Activated CD4-positive, alpha-beta T cell treated with anti-CD3 and anti-CD28 coated beads, Interleukin-10, Interleukin-2, amounts not matched to agents 100 ng/mL and 50 ng/mL, durations not matched to agents 16 hours and 8 hours (primary cell): ENCODE measurements at regions not wholly inside any gene's neighbourhood (a gene's known extent, or its start where the extent isn't known, plus 50 kb on each side); places are given as distances from the start of the nearest gene placed in this dataset.
"Not testable (repeated sequence)": the region's sequence is repeated elsewhere in the genome, so short reads cannot be mapped to it uniquely, and the experiment has no call there.

Experiments used
- DNase-seq: peaks from one replicate; pipeline ENCODE4 v3.0.0-alpha.2; 2020

GRCh38 chr15:22684786-22685185 lies 101.7 kb upstream of the NIPA1 start:
- DNase-seq: not testable (repeated sequence)

GRCh38 chr15:22699881-22700280 lies 86.6 kb upstream of the NIPA1 start:
- DNase-seq: not testable (repeated sequence)

GRCh38 chr15:22710831-22711341 lies 75.6 kb upstream of the NIPA1 start:
- DNase-seq: not testable (repeated sequence)

- not testable (repeated sequence) for DNase-seq
These were observed 72.5 kb upstream of the NIPA1 start for GRCh38 chr15:22713933-22714332.

- DNase-seq: not testable (repeated sequence)
These were observed 71.9 kb upstream of the NIPA1 start for GRCh38 chr15:22714358-22715132.

GRCh38 chr15:22715133-22715845 lies 71.2 kb upstream of the NIPA1 start:
- DNase-seq: not testable (repeated sequence)

GRCh38 chr15:22719980-22720379 lies 66.5 kb upstream of the NIPA1 start:
- DNase-seq: peak; percentile 8

GRCh38 chr15:22726104-22726503 lies 60.3 kb upstream of the NIPA1 start:
- not testable (repeated sequence) for DNase-seq

GRCh38 chr15:22735067-22735466 lies 51.4 kb upstream of the NIPA1 start:
- DNase-seq: not testable (repeated sequence)

GRCh38 chr15:22735781-22736180 lies 50.7 kb upstream of the NIPA1 start:
- DNase-seq: no peak

GRCh38 chr15:22736200-22736599 lies 50.2 kb upstream of the NIPA1 start:
- DNase-seq: not testable (repeated sequence)
